ENCODE measurements at regions not wholly inside any gene's neighbourhood (a gene's known extent, or its start where the extent isn't known, plus 50 kb on each side); places are given as distances from the start of the nearest gene placed in this dataset.

- no peak for DNase-seq
Observed at GRCh38 chr6:18785810-18786490, 398.8 kb downstream of the RNF144B start.

GRCh38 chr6:18792866-18793265 is 405.7 kb downstream of the RNF144B start:
- no peak for DNase-seq

- DNase-seq = no peak
Observed at GRCh38 chr6:18795726-18796125, 408.6 kb downstream of the RNF144B start.

GRCh38 chr6:18820725-18821124 is 433.6 kb downstream of the RNF144B start:
- DNase-seq = no peak

- DNase-seq = peak; percentile 50
Observed at GRCh38 chr6:18823782-18824386, 436.7 kb downstream of the RNF144B start.

- no peak for DNase-seq
Observed at GRCh38 chr6:18829272-18829870, 442.2 kb downstream of the RNF144B start.

GRCh38 chr6:18835976-18836375 is 448.8 kb downstream of the RNF144B start:
- DNase-seq = no peak

- DNase-seq = no peak
Observed at GRCh38 chr6:18837013-18837412, 449.9 kb downstream of the RNF144B start.

- no peak for DNase-seq
Observed at GRCh38 chr6:18842534-18842933, 455.4 kb downstream of the RNF144B start.

- DNase-seq = no peak
Observed at GRCh38 chr6:18845896-18846295, 458.7 kb downstream of the RNF144B start.

GRCh38 chr6:18846327-18846726 is 459.2 kb downstream of the RNF144B start:
- no peak for DNase-seq

- DNase-seq = no peak
Observed at GRCh38 chr6:18861204-18861603, 474.1 kb downstream of the RNF144B start.

- no peak for DNase-seq
Observed at GRCh38 chr6:18883268-18883667, 496.1 kb downstream of the RNF144B start.

GRCh38 chr6:18883851-18884250 is 496.7 kb downstream of the RNF144B start:
- no peak for DNase-seq

GRCh38 chr6:18893540-18894269 is 506.6 kb downstream of the RNF144B start:
- no peak for DNase-seq

- DNase-seq = no peak
Observed at GRCh38 chr6:18897350-18897749, 510.2 kb downstream of the RNF144B start.

GRCh38 chr6:18904681-18905080 is 517.5 kb downstream of the RNF144B start:
- DNase-seq = no peak

GRCh38 chr6:18920701-18921100 is 533.6 kb downstream of the RNF144B start:
- no peak for DNase-seq

- no peak for DNase-seq
Observed at GRCh38 chr6:18931086-18931485, 543.9 kb downstream of the RNF144B start.

- no peak for DNase-seq
Observed at GRCh38 chr6:18958146-18958545, 571.0 kb downstream of the RNF144B start.

GRCh38 chr6:18961566-18961965 is 574.4 kb downstream of the RNF144B start:
- DNase-seq = no peak

GRCh38 chr6:18962361-18962905 is 575.3 kb downstream of the RNF144B start:
- DNase-seq = no peak

- DNase-seq = no peak
Observed at GRCh38 chr6:18963439-18963838, 576.3 kb downstream of the RNF144B start.
